Left ventricle myocardium inferior (tissue), 1 donor: ENCODE measurements at regions not wholly inside any gene's neighbourhood (a gene's known extent, or its start where the extent isn't known, plus 50 kb on each side); places are given as distances from the start of the nearest gene placed in this dataset.

ENCODE experiments used
- DNase-seq: peaks from one replicate; pipeline ENCODE4 v3.0.0-alpha.2; 2020
- H3K27ac ChIP-seq: fragments of 200-600 bp; replicated peaks from 2 replicates; pipeline ENCODE4 v1.8.0; 2021
- H3K27me3 ChIP-seq: fragments of 200-600 bp; 2 replicates; pipeline ENCODE4 v1.8.0; 2021; ENCODE audit warnings: low read depth
- H3K36me3 ChIP-seq: fragments of 200-600 bp; 2 replicates; pipeline ENCODE4 v1.8.0; 2021
- H3K4me1 ChIP-seq: fragments of 200-600 bp; 2 replicates; pipeline ENCODE4 v1.8.0; 2021
- H3K4me3 ChIP-seq: fragments of 200-600 bp; 2 replicates; pipeline ENCODE4 v1.8.0; 2021; ENCODE audit warnings: mild to moderate bottlenecking, moderate library complexity
- H3K9me3 ChIP-seq: fragments of 200-600 bp; replicated peaks from 2 replicates; pipeline ENCODE4 v1.8.0; 2021
- intact Hi-C: fragments of 100-400 bp; cut with micrococcal nuclease; formaldehyde crosslinking; loops from one replicate; pipeline ENCODE4 v1.11.0; 2022
- TF ChIP-seq, protein P1 (sequence below): fragments of 200-600 bp; IDR thresholded peaks from 2 replicates; pipeline ENCODE4 v1.8.0; 2021; ENCODE audit warnings: antibody characterized with exemption, mild to moderate bottlenecking, borderline replicate concordance
- donor health status: DM: no; HTN: yes; CAD: no; lungs with severe emphysema.

- DNase-seq: no peak
- no peaks in the 10 kb centered on the region for H3K9me3 ChIP-seq
- no peaks in the 10 kb centered on the region for H3K36me3 ChIP-seq
- H3K27ac ChIP-seq: no peak overlapping the region
- H3K27me3 ChIP-seq: peaks cover 87% of the 10 kb centered on the region
- no peak overlapping the region for H3K4me3 ChIP-seq
- H3K4me1 ChIP-seq: no peaks in the 10 kb centered on the region
- intact Hi-C loops: no loop called here
- TF ChIP-seq, protein P1, sequence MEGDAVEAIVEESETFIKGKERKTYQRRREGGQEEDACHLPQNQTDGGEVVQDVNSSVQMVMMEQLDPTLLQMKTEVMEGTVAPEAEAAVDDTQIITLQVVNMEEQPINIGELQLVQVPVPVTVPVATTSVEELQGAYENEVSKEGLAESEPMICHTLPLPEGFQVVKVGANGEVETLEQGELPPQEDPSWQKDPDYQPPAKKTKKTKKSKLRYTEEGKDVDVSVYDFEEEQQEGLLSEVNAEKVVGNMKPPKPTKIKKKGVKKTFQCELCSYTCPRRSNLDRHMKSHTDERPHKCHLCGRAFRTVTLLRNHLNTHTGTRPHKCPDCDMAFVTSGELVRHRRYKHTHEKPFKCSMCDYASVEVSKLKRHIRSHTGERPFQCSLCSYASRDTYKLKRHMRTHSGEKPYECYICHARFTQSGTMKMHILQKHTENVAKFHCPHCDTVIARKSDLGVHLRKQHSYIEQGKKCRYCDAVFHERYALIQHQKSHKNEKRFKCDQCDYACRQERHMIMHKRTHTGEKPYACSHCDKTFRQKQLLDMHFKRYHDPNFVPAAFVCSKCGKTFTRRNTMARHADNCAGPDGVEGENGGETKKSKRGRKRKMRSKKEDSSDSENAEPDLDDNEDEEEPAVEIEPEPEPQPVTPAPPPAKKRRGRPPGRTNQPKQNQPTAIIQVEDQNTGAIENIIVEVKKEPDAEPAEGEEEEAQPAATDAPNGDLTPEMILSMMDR: no peak
Measured at GRCh38 chr10:131647789-131648188, 253.0 kb upstream of the PPP2R2D start.

- Histone ChIP-seq H3K4me3 (no peak overlapping the region), H3K4me1 (no peaks in the 10 kb centered on the region), H3K9me3 (no peaks in the 10 kb centered on the region), H3K36me3 (no peaks in the 10 kb centered on the region), H3K27ac (no peak overlapping the region), H3K27me3 (peaks cover 94% of the 10 kb centered on the region)
- intact Hi-C loops: no loop called here
- DNase-seq: no peak
- TF ChIP-seq, protein P1: no peak
Measured at GRCh38 chr10:131648386-131649020, 252.3 kb upstream of the PPP2R2D start.

DNA sequence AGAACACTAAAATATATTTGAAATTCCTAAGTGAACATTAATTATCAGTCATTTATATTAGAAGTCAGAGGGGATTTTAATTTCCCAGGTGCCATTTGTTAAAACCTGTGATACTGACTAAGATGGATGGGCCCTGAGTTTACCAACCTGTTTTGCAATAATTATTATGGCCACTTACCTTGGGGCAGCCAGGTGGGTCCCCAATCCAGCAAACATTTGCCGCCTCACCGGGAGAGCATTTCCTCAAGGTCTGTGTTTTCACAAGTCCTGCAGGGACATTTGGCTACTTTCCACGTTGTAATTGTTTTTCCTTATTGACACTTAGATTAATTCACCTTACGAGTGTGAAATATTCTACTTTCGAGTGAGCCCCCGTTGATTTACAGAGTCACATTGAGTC is 251.2 kb upstream of the PPP2R2D start:
- no peak for DNase-seq
- H3K9me3 ChIP-seq: no peaks in the 10 kb centered on the region
- intact Hi-C loops: no loop called here
- no peaks in the 10 kb centered on the region for H3K4me1 ChIP-seq
- H3K27me3 ChIP-seq: peaks cover 99% of the 10 kb centered on the region
- H3K4me3 ChIP-seq: no peak overlapping the region
- TF ChIP-seq, protein P1: no peak
- no peaks in the 10 kb centered on the region for H3K36me3 ChIP-seq
- no peak overlapping the region for H3K27ac ChIP-seq

DNA sequence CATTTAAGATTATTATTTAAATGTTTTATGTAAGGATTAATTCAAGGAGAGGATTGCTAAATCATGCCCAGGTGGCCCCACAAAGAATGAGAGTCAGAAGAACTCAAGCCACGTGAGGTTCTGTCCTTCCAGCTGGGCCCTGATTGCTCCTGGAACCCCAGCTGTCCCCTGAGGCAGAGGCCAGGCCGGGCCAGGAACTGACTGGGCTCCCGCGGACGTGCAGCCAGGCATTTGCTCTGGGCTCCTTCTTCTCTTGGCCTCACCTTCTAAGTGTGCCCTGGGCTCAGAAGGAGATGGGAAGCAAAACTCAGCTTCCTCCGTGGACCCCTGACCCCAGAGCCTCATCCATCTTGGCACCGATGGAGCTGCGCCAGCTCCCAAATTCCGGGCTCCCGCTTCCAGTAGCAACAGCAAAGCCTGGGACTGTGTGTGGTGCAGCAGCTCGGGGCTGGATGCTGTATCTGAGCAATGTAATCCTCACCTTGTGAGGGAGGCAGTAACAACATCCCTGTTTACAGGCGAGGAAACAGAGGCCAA is 250.6 kb upstream of the PPP2R2D start:
- TF ChIP-seq, protein P1: no peak
- Histone ChIP-seq H3K36me3 (no peaks in the 10 kb centered on the region), H3K9me3 (no peaks in the 10 kb centered on the region), H3K4me3 (no peak overlapping the region), H3K27ac (no peak overlapping the region), H3K4me1 (no peaks in the 10 kb centered on the region), H3K27me3 (peaks cover 100% of the 10 kb centered on the region)
- no peak for DNase-seq
- intact Hi-C loops: no loop called here

DNA sequence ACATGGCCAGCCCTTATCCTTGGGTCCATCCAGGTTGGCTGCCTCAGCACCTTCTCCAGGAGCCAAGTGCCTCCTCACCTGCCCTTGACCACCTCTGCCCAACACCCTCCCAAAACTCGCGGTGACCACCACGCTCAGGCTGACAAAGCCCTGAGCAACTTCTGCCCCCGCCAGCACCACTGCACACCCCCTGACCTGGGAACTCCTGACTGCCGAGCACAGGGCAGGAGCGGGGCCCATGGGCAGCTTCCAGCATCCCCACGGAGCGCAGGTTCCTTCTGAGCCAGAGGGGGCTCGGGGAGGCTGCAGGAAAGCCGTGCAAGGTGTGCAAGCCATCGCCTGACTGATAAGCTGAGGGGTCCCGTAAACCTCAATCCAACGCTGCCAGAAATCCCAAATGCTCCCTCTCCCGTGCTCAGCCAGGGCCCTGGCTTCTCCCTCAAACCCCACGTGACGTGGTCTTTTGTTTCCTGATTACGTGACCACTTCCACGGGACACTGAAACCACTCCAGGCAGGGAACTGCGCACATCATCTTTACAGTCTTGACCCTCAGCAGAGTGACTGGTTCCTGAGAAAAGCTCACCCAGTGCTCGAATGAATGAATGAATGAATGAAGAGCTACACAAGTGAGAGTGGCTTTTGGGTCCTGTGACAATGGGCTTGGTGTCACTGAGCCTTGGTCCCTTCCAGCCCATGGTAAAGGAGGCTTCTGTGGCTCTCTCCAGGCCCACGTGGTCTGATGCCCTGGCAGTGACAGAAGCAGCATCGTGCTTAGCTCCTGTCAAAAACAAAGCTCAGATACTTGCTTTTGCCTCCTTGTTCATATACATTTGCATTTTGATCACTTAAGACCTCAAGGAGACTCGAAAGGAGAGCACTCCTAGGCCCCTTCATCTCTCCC is 249.8 kb upstream of the PPP2R2D start:
- Histone ChIP-seq H3K27me3 (peaks cover 97% of the 10 kb centered on the region), H3K27ac (no peak overlapping the region), H3K36me3 (no peaks in the 10 kb centered on the region), H3K4me3 (no peak overlapping the region), H3K4me1 (no peaks in the 10 kb centered on the region), H3K9me3 (no peaks in the 10 kb centered on the region)
- intact Hi-C loops: no loop called here
- TF ChIP-seq, protein P1: no peak
- DNase-seq: no peak
